Fibroblast of gingiva (primary cell): ENCODE measurements at regions not wholly inside any gene's neighbourhood (a gene's known extent, or its start where the extent isn't known, plus 50 kb on each side); places are given as distances from the start of the nearest gene placed in this dataset.
"Not testable (repeated sequence)": the region's sequence is repeated elsewhere in the genome, so short reads cannot be mapped to it uniquely, and the experiment has no call there.

Experiments
- DNase-seq: peaks from one replicate; pipeline ENCODE4 v3.0.0-alpha.2; 2011; ENCODE audit warnings: low read depth

DNA sequence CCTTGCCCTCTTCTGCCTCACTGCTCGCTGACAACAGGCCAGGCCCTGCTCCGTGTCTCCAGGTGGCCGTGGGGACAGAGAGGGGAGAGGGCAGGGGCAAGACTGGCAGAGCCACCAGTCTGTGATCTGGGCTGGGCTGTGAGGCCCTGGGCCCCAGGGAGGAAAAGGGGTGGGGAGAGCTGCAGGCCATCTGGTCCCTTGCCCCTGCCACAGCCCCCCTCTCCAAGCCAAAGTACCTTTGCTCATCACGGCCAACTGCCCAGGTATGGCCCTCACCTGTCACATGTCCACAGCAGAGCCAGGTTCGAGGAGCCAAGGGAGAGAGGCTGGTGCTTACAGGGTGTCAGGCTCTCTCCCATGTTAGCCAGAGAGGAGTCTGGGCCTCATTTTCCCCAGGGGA lies 91.4 kb upstream of the LHX1 start:
- DNase-seq = no peak

DNA sequence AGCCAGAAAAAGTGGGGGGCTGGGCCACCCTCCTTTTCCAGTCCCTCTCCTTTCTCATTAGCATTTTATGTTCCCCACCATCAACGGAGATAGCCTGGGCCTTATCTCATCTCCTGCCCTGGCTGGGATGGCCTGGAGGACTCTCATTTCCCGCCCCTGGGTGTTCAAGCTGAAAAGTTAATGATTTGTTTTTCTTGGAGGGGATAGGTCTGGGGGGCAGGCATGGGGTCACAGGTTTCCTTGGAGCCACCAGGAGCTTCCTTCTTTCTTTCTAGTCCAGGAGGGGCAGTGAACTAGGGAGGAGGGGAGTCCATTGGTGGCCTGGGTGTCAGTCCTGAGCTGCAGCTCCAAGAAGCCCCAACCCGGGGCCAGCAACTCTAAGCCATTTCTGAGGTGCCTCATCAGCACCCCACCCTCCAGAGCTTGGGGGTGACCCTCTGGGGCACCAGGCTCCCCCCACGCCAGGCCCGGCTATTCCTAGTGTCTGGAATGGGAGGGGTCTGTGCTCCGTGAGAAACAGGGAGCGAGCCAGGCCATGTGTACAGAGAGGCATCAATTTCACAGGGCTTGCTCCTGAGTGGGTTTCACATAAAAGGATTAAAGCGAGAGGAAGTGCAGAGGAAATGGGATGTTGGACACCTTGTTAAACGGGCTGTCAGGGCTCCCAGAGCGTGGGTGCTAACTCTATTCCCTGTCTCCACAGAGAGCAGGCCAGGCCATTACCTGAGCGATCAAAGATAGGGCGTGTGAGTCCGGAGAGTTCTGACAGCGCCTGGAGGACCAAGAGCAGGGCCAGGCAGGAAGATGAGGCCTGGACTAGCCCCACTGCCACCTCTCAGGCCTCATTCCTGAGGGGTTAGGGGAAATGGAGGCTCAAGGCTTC lies 90.6 kb upstream of the LHX1 start:
- no peak for DNase-seq

- DNase-seq = no peak
Measured at GRCh38 chr17:36848008-36848902, 89.0 kb upstream of the LHX1 start.

DNA sequence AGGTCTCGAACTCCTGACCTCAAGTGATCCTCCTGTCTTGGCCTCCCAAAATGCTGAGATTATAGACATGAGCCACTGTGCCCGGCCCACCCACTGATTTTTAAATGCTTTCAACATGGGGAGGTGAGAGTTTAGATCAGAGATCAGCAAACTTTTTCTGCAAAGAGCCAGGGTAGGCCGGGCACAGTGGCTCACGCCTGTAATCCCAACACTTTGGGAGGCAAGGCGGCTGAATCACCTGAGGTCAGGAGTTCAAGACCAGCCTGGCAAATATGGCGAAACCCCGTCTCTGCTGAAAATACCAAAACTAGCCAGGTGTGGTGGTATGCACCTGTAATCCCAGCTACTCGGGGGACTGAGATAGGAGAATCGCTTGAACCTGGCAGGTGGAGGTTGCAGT lies 88.3 kb upstream of the LHX1 start:
- not testable (repeated sequence) for DNase-seq

GRCh38 chr17:36849871-36850348 lies 87.4 kb upstream of the LHX1 start:
- DNase-seq = peak; percentile 27

DNA sequence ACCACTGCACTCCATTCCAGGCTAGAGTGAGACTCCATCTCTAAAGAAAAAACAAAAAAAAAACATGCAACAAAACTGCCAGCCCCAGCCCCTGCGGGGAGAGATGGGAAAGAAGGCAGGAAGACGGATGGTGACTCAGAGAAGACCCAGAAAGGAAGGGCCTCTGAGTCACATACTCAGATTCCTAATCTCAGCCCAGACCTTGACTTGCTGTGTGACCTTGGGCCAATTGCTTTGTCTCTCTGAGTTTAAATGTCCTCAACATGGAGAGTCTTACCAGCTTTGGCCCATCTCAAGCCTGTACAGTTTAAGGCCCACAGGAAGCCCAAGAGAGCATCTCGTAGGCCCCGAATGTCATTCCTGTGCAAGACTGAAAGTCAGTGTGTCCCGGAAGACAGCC lies 86.5 kb upstream of the LHX1 start:
- no peak for DNase-seq

DNA sequence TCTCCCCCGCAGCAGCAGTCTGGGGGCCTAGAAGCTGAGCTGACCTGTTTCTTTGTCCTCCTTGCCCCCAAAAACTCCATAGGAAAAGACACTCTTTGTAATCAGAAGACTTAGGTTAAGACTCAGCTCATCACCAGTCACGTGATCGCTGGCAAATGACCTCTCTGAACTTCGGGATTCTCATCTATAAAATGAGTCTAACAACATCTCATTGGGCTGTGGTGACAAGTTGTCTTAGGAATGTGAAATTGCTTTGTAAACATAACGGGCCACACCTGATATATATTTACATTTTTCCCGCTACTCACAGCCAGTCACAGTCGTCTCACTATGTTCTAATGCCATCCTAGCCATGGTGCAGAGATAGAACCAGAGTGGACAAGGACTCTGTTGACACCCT lies 86.0 kb upstream of the LHX1 start:
- no peak for DNase-seq

DNA sequence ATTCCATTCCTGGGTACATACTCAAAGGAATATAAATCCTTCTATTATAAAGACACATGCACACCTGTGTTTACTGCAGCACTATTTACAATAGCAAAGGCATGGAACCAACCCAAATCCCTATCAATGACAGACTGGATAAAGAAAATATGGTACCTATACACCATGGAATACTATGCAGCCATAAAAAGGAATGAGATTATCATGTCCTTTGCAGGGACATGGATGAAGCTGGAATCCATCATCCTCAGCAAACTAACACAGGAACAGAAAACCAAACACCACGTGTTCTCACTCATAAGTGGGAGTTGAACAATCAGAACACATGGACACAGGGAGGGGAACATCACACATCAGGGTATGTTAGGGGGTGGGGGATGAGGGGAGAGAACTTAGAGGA lies 84.8 kb upstream of the LHX1 start:
- DNase-seq = not testable (repeated sequence)

- DNase-seq = no peak
Measured at GRCh38 chr17:36854982-36855381, 82.3 kb upstream of the LHX1 start.

DNA sequence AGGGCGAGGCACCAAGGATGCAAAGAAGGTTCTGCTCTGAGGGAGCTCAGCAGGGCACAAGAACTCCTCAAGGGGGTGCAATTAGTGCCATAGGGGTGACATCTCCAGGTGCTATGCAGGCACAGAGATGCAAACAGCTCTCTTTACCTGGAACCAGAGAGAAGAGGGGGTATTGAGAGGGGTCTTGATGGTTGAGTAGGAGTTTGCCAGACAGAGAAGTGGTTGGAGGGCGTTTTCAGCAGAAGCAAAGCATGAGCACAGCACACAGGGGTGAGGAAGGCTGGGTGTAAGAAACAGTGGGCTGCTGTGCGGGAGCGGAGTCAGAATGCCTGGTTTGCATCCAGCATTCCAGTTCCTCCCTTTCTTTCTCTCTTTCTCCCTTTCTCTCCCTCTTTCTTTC lies 81.8 kb upstream of the LHX1 start:
- no peak for DNase-seq

- DNase-seq = no peak
Measured at GRCh38 chr17:36856222-36856621, 81.1 kb upstream of the LHX1 start.

GRCh38 chr17:36856903-36857381 lies 80.3 kb upstream of the LHX1 start:
- DNase-seq = no peak

DNA sequence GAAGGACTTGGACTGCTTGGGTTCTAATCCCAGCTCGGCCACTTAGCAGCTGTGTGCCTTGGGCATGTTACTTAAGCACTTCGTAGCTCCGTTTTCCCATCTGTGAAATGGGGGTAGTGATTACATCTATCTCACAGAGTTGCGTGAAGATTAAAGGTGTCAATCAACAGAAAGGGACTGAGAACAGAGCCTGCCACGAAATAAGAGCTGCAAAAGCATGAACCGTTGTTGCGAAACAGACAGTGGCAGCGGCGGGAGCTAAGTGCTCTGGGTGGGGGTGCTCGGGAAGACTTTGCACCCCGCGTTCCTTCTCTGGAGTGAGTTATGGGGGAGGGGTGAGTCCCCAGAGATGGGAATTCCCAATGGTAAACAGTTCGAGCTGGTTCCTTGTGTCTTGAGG lies 79.6 kb upstream of the LHX1 start:
- DNase-seq = no peak

DNA sequence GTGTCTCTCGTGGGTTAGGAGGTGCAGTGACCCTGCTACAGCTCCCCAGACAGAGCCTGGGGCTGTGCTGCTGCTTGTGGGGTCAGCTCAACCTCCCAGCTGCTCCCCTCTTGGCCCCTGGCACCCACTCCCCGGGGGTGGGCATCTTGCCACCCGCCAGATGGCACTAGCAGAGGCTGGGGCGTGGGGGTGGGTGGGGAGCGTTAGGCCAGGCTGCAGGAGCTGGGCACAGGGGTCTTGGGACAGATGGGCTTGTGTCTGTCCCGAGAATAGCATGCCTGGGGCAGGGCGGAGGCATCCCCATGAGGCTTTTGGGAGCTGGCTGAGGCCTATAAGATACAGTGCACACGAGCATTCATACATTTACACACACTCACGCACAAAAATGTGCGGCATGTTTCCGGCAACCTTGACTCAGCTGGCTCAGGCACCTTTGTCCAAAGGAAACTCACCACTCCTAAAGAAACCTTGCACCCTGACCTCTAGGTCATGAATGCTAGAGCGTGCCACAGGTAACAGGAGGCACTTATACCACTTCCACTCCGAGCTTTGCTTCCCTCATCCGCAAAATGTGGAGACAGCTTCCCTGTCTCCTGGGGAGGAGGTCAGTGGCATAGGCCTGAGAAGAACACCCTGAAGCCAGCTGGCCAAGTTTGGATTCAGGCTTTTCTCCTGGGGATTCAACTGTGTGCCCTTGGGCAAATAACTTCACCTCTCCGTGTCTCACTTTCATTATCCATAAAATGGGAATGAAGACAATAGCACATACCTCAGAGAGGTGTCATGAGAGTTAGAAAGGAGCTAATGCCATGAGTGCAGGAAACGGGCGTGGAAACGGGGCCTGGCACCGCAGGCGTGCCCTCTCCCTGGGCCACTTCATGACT lies 78.9 kb upstream of the LHX1 start:
- DNase-seq = no peak

DNA sequence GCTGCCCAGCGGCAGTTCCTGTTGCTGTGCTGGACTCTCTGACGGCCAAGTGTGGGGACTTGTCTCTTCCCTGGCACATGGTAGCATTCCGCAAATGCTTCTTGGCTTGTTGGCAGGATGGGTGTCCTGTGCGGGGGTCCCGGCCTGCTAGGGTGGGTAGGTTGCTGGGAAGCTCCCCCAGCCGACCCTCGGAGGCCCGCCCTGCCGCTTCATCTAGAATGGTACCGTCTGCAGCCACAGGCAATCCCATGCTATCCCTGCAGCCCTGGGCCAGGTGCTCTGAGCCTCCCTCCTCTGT lies 78.3 kb upstream of the LHX1 start:
- DNase-seq = no peak

DNA sequence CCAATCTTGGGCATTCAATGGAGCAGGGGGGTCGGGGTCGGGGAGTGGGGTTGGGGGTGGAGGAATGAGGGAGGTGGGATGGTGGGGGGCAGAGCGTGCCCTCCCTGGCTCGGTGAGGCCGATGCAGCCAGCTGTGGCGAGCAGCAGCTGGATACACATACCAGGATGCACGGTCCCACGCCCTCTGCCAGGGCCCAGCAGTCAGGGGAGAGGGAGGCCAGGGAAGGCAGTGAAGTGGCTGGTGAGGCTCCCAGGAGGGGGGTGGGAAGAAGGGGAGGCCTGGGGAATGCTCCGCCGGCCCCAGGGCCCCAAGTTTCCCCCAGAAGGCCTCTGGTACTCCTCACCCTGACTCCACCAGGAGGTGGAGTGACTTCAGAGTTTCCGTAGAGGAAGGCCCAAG lies 77.6 kb upstream of the LHX1 start:
- no peak for DNase-seq

GRCh38 chr17:36861531-36861930 lies 75.7 kb upstream of the LHX1 start:
- DNase-seq = no peak

DNA sequence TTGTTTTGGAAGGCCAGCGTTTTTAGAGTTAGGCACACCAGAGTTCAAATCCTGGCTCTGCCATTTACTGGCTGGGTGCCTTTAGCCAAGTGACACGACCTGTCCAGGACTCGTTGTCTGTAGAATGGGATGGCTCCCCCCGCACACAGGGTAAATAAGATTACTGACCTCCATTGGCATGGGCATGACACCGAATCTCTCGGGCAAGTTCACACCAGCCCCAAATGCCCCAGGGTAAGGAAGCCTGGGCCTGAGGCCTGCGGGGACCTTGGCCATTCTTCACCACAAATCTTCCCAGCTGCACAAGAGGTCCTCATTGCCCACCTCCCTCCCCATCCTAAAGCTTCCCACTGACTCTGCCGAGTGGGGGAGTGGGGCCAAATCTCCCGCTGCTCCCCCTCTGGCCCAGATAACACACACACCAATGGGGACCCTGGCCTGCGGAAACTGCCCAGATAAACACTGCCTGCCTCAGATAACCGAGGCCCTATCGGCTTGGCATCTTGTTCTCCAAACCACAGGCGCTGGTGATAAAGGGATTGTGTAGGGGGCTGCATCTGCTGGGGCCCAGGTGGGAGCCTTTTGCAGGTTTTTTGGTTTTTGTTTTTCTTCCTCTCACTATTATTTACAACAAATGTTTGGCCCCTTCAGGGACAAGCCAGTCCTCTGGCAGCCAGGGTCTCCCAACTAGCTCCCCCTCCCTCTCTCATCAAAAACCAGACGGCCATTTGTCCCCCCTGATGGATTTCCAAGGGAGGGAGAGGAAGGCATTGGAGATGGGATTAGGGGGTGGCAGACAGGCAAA lies 75.0 kb upstream of the LHX1 start:
- DNase-seq = no peak

DNA sequence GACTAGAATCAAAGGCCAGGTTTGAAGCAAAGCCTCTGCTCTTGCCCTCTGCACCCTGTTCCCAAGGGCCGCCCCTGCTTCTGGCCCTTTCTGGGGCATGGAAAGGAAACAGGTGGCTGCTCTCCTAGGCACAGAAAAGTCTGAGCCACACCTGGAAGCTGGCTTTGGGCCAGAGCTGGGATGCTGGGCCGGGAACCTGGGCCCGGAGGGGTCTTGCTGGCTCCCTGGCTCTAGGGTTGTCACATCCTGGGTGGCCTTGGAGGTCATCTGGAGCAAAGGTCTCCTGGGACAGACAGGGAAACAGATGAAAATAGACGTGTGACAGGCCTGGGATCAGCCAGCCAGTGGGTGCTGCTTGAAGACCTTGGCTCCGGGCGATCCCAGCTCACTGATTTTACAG lies 74.1 kb upstream of the LHX1 start:
- no peak for DNase-seq

GRCh38 chr17:36863676-36864612 lies 73.3 kb upstream of the LHX1 start:
- no peak for DNase-seq
